Thoracic aorta (tissue), 2 donors: ENCODE measurements at regions not wholly inside any gene's neighbourhood (a gene's known extent, or its start where the extent isn't known, plus 50 kb on each side); places are given as distances from the start of the nearest gene placed in this dataset.

Experiments
- ATAC-seq: fragments of 150-250 bp; one replicate; pipeline ENCODE4 v1.8.0; 2017; ENCODE audit warnings: low read depth; ENCODE audit not compliant: insufficient number of reproducible peaks, low FRiP score
- DNase-seq: peaks from one replicate; pipeline ENCODE4 v3.0.0-alpha.2; 2020; ENCODE audit warnings: low spot score
- H3K27ac ChIP-seq, 2 donors: fragments of 200-600 bp; sonication (generic); 1 replicate in 1 of 2; 2 replicates in 1 of 2; pipeline ENCODE4 v1.5.1; 2016; ENCODE audit warnings: mild to moderate bottlenecking in 2 of 2, moderate library complexity in 2 of 2
- H3K27me3 ChIP-seq: fragments of 200-600 bp; sonication (generic); replicated peaks from 2 replicates; pipeline ENCODE4 v1.6.0; 2016; ENCODE audit warnings: mild to moderate bottlenecking; ENCODE audit not compliant: insufficient read depth
- H3K36me3 ChIP-seq: fragments of 200-600 bp; sonication (generic); one replicate; pipeline ENCODE4 v1.5.1; 2016
- H3K4me1 ChIP-seq, 2 donors: fragments of 200-600 bp; sonication (generic); 1 replicate in 1 of 2; 2 replicates in 1 of 2; pipeline versions ENCODE4 v1.5.1 to v1.6.0; 2016; ENCODE audit warnings: low read depth in 2 of 2, mild to moderate bottlenecking in 1 of 2; ENCODE audit not compliant: control insufficient read depth in 1 of 2
- H3K4me3 ChIP-seq: fragments of 200-600 bp; sonication (generic); 2 replicates; pipeline ENCODE4 v1.5.1; 2016; ENCODE audit warnings: mild to moderate bottlenecking
- H3K9me3 ChIP-seq: fragments of 200-600 bp; sonication (generic); 2 replicates; pipeline ENCODE4 v1.5.1; 2016
- CTCF ChIP-seq: fragments of 200-600 bp; sonication (generic); IDR thresholded peaks from one replicate; pipeline ENCODE4 v1.5.1; 2019; ENCODE audit warnings: antibody characterized with exemption

DNA sequence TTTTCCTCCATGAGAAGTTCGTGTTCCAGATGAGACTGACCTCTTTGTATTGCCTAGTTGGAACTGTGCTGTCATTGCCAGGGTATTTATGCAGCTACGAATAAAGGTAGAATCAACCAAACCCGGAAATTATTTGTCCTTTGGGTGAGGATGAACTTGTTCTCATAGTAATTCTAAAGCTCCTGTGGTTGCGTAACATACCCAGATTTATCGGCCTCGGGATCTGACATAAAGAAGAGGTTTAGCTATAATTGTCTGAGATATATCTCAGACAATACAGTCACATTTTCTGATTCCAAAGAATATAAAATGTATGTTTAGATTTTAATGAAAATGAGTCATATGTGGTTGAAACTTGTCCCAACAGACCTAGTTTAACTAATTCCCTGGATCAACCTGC, 628.7 kb upstream of the LINC00305 start:
- no peaks in the 10 kb centered on the region for H3K27me3 ChIP-seq
- ATAC-seq (no peak), DNase-seq (no peak)
- TF ChIP-seq CTCF = no peak
- H3K27ac ChIP-seq = no peak overlapping the region
- H3K9me3 ChIP-seq = no peaks in the 10 kb centered on the region
- no peak overlapping the region for H3K4me3 ChIP-seq
- no peaks in the 10 kb centered on the region for H3K4me1 ChIP-seq
- no peaks in the 10 kb centered on the region for H3K36me3 ChIP-seq

- Histone ChIP-seq H3K4me3 (no peak overlapping the region), H3K9me3 (no peaks in the 10 kb centered on the region), H3K27ac (no peak overlapping the region), H3K36me3 (no peaks in the 10 kb centered on the region), H3K27me3 (no peaks in the 10 kb centered on the region), H3K4me1 (no peaks in the 10 kb centered on the region)
- no peak for TF ChIP-seq CTCF
- DNase-seq = no peak
- ATAC-seq = no peak
Measured at GRCh38 chr18:64765908-64766307, 617.0 kb upstream of the LINC00305 start.

- Histone ChIP-seq H3K4me1 (no peaks in the 10 kb centered on the region), H3K9me3 (no peaks in the 10 kb centered on the region), H3K36me3 (no peaks in the 10 kb centered on the region), H3K4me3 (no peak overlapping the region), H3K27me3 (no peaks in the 10 kb centered on the region), H3K27ac (no peak overlapping the region)
- no peak for TF ChIP-seq CTCF
- no peak for ATAC-seq
- DNase-seq = no peak
Measured at GRCh38 chr18:64752707-64753106, 603.8 kb upstream of the LINC00305 start.

DNA sequence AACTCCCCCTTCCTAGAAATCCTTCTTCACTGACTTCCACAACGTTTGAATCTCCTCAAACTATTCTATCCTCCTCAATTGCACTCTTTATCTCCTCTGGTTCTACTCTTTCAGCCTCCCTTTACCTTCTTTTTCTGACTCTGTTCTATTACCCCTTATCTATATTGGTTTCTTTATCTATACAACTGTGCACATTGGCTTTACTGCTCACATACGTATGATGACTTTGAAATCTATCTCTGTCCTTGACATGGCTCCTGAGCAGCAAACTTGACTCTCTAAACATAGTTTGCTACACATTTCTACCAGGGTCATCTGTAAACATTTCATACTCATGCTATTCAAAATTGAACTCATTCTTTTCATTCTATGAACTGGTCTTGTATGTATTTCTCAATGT, 601.0 kb upstream of the LINC00305 start:
- no peaks in the 10 kb centered on the region for H3K36me3 ChIP-seq
- no peak overlapping the region for H3K27ac ChIP-seq
- H3K4me3 ChIP-seq = no peak overlapping the region
- DNase-seq (no peak), ATAC-seq (no peak)
- H3K9me3 ChIP-seq = no peaks in the 10 kb centered on the region
- H3K4me1 ChIP-seq = no peaks in the 10 kb centered on the region
- no peak for TF ChIP-seq CTCF
- no peaks in the 10 kb centered on the region for H3K27me3 ChIP-seq

- Histone ChIP-seq H3K36me3 (no peaks in the 10 kb centered on the region), H3K4me1 (no peaks in the 10 kb centered on the region), H3K27ac (no peak overlapping the region), H3K4me3 (no peak overlapping the region), H3K27me3 (no peaks in the 10 kb centered on the region), H3K9me3 (no peaks in the 10 kb centered on the region)
- no peak for DNase-seq
- no peak for TF ChIP-seq CTCF
- ATAC-seq = no peak
Measured at GRCh38 chr18:64747803-64748202, 598.9 kb upstream of the LINC00305 start.
